ES-I3 (cell line): ENCODE measurements at regions not wholly inside any gene's neighbourhood (a gene's known extent, or its start where the extent isn't known, plus 50 kb on each side); places are given as distances from the start of the nearest gene placed in this dataset.

Experiments
- H3K36me3 ChIP-seq: 2 replicates; pipeline ENCODE4 v1.6.1; 2013; ENCODE audit warnings: mild to moderate bottlenecking, low read length, control low read depth, moderate library complexity; ENCODE audit not compliant: insufficient read depth
- H3K4me1 ChIP-seq: 2 replicates; pipeline ENCODE4 v1.6.1; 2013; ENCODE audit warnings: mild to moderate bottlenecking, control low read depth, low read length; ENCODE audit not compliant: insufficient read depth
- H3K9ac ChIP-seq: 2 replicates; pipeline ENCODE4 v1.6.1; 2013; ENCODE audit warnings: low read depth, mild to moderate bottlenecking, low read length, moderate library complexity
- H3K9me3 ChIP-seq: 2 replicates; pipeline ENCODE4 v1.6.1; 2013; ENCODE audit warnings: mild to moderate bottlenecking, low read length, moderate library complexity; ENCODE audit not compliant: control insufficient read depth, insufficient read depth

DNA sequence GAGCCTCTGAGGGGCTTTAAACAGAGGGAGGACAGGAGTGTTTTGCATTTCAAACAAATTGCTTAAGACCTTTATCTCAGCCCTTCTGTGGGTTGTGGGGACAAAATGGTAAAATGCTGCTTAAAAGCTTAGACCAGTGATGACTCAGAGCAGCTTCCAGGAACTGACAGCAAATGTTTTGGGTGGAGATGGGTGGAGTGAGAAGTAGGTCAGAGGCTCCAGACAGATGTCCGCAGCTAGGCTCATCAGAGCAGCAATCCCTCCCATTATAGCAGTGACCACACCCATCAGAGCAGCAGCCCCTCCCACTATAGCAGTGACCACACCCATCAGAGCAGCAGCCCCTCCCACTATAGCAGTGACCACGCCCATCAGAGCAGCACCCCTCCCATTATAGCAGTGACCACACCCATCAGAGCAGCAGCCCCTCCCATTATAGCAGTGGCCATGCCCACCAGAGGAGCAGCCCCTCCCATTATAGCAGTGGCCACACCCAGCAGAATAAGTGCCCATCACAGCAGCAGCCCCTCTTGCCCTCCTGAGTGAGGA, 532.2 kb downstream of the MATN1 start:
- Histone ChIP-seq H3K9ac (no peak overlapping the region), H3K36me3 (no peaks in the 10 kb centered on the region), H3K4me1 (no peaks in the 10 kb centered on the region), H3K9me3 (no peaks in the 10 kb centered on the region)

DNA sequence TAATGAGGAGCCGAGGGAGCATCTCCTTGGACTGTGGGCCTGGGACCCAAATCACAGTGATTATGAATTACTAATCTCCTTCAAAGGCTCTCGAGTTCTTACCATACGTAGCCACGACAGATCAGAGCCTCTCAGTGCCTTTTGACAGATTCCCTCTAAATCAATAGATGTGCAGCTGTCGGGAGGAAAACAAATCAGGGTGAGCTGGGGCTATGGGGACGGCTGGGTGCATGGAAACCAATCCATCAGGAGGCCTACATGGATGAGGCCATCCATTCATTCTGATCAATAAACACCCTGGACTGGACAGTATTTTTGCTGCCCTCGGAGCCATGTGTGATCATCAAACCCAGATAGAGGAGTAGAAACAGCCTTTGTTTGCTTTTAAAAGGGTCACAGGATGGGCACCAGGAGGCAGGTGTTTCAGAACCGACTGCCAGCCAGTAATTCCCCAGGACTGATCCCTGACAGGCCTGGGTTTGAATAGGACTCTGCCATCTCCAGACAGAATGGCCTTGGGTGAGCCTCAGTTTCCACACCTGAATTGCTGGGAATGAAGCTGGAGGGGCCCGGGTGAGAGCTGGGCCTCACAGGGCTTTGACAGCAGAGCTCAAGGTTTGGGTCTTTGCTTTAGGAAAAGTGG, 532.8 kb downstream of the MATN1 start:
- Histone ChIP-seq H3K9me3 (no peaks in the 10 kb centered on the region), H3K4me1 (no peaks in the 10 kb centered on the region), H3K9ac (no peak overlapping the region), H3K36me3 (no peaks in the 10 kb centered on the region)

DNA sequence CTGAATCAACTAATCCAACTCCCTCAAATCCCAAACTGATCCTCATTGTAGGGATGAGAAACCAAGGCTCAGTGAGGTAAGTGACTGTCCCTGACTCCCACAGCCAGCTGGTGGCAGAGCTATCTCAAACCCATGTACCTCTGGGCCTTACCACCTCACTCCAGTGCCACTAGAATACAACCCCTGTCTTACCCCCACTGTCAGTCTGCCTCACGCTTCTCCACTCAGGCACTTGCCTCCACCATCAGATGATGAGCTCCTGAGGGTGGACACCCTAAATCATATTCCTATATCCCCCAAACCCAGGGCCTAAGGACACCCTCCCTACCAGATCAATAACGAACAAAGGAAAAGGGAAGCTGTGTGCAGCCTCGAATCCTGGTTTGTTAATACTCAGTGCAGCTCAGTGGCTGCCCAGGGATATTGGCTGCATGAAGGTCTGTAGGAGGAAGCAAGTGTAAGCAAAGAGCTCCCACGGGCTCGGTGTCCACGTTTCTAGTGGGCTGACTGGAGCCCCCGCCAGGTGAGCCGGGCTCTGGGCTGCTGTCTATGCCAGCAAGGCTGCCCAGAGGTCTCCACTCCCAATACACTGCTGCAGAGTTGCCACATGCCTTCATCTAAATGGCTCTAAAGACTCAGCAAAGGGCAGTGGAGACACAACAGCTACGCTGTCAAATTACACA, 533.4 kb downstream of the MATN1 start:
- H3K36me3 ChIP-seq = no peaks in the 10 kb centered on the region
- H3K9ac ChIP-seq = no peak overlapping the region
- H3K9me3 ChIP-seq = no peaks in the 10 kb centered on the region
- H3K4me1 ChIP-seq = no peaks in the 10 kb centered on the region

DNA sequence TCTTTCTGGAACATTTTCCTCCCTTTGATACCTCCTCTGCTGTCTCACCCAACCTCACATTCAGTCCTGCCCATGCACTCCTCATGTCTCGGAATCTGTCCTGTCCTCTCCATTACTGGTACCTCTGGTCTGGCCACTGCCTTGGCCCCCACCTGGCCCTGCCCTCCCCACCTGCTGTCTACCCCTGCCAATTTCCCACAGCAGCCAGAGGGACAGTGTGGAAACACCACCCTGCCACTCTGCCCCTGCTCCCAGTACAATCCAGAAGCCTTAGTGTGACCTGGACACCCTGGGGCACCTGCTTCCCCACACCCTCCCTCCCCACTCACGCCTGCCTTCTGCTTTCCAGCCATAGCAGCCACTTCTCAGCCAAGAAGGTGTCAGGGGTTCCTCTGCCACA, 534.4 kb downstream of the MATN1 start:
- Histone ChIP-seq H3K9me3 (no peaks in the 10 kb centered on the region), H3K4me1 (no peaks in the 10 kb centered on the region), H3K36me3 (no peaks in the 10 kb centered on the region), H3K9ac (no peak overlapping the region)

- H3K9ac ChIP-seq = no peak overlapping the region
- no peaks in the 10 kb centered on the region for H3K4me1 ChIP-seq
- no peaks in the 10 kb centered on the region for H3K36me3 ChIP-seq
- H3K9me3 ChIP-seq = no peaks in the 10 kb centered on the region
Observed at GRCh38 chr1:30188329-30188728, 535.1 kb downstream of the MATN1 start.

DNA sequence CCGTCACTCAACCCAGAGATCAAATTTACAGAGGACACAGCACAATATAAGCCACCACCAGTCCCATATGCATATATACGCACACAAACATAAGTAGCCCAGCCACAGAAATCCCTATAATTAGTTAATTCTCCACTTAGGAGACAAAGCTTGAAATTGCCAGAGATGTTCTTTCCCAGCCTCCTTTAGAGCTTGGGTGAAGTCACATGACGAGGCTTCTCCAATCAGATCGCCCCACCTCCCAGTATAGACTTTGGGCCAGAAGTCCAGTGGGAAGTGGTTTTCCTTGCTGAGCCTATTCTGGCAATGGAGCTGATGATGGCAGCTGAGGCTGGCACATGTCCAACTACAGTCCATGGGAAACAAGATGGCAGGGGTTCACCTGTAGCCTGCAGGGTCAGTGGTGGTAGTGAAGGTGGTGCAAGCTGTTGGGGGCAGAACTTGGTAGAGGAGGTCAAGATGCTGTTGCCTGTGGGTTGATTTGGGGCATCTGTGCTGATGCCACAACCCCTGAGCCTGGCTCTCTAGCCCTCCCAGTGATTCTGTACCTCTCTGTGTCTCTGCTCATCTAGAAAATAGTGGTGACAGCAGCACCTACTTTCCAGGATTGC, 535.9 kb downstream of the MATN1 start:
- Histone ChIP-seq H3K9me3 (no peaks in the 10 kb centered on the region), H3K9ac (no peak overlapping the region), H3K4me1 (no peaks in the 10 kb centered on the region), H3K36me3 (no peaks in the 10 kb centered on the region)

DNA sequence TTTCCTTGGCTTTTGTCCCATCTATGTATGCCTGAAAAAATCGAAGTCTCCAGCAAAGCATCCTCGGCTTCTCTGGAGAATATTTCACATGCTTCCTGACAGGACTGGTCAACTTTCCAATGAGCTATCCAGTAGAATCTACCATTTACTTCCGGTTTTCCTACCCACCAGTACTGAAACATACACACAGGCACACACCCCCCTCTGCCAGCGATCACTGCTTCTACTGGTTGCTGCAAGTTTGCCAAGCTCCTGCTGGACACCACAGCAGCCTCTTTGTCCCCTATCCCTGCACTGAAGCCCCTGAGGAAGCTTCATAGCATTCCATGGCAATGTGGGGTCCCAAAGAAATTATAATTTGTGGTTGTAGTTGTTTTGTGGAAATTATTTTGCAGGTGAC, 536.8 kb downstream of the MATN1 start:
- H3K9me3 ChIP-seq = no peaks in the 10 kb centered on the region
- H3K4me1 ChIP-seq = no peaks in the 10 kb centered on the region
- no peak overlapping the region for H3K9ac ChIP-seq
- H3K36me3 ChIP-seq = no peaks in the 10 kb centered on the region

DNA sequence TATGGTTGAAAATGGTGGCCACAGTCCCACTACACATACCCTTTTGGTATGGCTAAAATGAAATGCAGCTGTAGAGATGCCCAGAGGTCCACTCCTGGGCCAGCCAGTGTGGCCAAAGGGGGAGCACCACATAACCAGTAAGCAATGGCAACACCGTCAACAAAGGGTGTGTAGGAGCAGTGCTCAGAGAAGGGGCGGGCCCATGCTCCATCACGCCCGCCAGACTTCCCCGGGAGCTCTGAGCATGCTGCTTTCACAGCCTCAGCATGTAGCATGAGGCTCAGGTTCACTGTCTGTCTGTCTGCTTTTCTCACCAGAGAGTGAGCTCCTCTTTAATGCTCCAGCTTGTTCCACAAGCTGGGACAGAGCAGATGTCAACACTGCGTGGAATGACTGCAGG, 537.6 kb downstream of the MATN1 start:
- no peaks in the 10 kb centered on the region for H3K36me3 ChIP-seq
- no peaks in the 10 kb centered on the region for H3K4me1 ChIP-seq
- no peak overlapping the region for H3K9ac ChIP-seq
- no peaks in the 10 kb centered on the region for H3K9me3 ChIP-seq

DNA sequence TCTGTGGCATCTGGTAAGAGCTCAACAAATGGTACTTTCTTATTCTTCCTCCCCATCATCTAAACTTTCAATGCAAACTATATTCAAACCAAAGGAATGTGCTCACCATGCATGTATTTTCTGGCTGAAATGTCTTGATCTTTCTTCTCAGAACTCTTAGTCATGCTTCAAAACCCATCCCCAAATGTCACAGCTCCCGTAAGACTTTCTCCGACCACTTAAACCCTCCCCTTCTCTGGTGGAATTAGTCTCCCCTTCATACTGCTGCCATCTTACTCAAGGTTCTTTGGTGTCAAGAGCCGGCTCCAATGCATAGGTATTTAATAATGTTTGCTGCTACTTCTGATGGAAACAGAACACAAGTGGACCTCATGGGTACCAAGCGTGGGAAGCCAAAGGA, 538.1 kb downstream of the MATN1 start:
- H3K9me3 ChIP-seq = no peaks in the 10 kb centered on the region
- H3K4me1 ChIP-seq = no peaks in the 10 kb centered on the region
- H3K36me3 ChIP-seq = no peaks in the 10 kb centered on the region
- no peak overlapping the region for H3K9ac ChIP-seq

DNA sequence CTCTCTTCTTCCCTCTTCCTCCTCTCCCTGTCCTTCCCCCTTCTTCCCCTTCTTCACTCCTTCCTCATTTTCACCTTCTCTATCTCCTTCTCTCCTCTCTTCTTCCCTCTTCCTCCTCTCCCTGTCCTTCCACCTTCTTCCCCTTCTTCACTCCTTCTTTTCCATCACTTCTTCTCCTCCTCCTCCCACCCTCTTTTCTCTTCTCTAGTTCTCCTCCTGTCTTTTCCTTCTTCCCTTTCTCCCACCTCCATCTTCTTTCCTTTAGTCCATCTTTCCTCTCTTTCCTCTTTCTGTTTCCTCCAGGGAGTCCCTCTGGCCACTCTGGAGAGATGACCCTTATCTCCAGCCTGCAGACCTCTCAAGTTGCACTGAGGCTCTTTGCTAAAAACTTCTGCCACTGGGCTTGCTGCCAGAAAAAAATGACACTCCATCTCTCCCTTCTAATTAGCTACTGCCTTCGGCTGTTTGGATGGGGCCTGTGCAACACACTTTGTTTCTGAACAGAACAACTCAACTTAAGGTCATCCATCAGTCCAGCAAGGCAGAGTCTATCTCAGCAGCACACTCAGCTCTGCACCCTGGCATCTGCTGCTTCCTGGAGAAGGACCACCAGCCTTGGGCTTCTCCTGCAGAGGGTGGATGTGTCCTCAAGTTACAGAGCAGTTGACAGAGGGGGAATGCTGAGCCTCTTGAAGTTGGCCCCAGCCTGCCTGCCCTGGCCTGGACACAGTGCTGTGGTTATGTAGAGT, 538.8 kb downstream of the MATN1 start:
- H3K9me3 ChIP-seq = no peaks in the 10 kb centered on the region
- H3K4me1 ChIP-seq = no peaks in the 10 kb centered on the region
- H3K9ac ChIP-seq = no peak overlapping the region
- no peaks in the 10 kb centered on the region for H3K36me3 ChIP-seq

- no peak overlapping the region for H3K9ac ChIP-seq
- H3K36me3 ChIP-seq = no peaks in the 10 kb centered on the region
- no peaks in the 10 kb centered on the region for H3K9me3 ChIP-seq
- H3K4me1 ChIP-seq = no peaks in the 10 kb centered on the region
Observed at GRCh38 chr1:30183895-30184294, 539.5 kb downstream of the MATN1 start.

- no peaks in the 10 kb centered on the region for H3K4me1 ChIP-seq
- no peaks in the 10 kb centered on the region for H3K36me3 ChIP-seq
- H3K9me3 ChIP-seq = no peaks in the 10 kb centered on the region
- no peak overlapping the region for H3K9ac ChIP-seq
Observed at GRCh38 chr1:30183006-30183405, 540.4 kb downstream of the MATN1 start.

GRCh38 chr1:30179942-30180543, 543.3 kb downstream of the MATN1 start:
- Histone ChIP-seq H3K9ac (no peak overlapping the region), H3K9me3 (no peaks in the 10 kb centered on the region; the same call in 1 of the 2 replicates), H3K36me3 (no peaks in the 10 kb centered on the region), H3K4me1 (no peaks in the 10 kb centered on the region)

DNA sequence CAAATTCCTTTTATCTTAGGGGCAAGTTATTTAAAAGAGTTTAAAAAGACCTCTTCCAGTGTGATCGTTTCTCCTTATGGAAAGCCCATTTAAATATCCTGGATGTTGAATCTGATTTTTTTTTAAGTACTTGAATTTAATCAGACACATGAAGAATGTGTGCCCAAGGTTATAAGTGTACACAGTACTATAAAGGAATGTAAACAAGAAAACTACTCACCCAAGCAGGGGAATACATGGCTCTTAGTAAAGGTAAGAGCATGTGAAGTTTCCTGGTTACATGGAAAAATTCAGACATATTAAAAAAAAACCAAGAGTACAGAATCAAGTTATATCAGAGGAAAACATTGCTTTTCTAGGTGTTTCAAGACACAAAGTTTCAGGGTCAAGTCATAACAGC, 546.9 kb downstream of the MATN1 start:
- H3K9ac ChIP-seq = no peak overlapping the region
- H3K36me3 ChIP-seq = no peaks in the 10 kb centered on the region
- H3K9me3 ChIP-seq = no peaks in the 10 kb centered on the region; the same call in 1 of the 2 replicates
- peaks cover 4% of the 10 kb centered on the region; the same call in 1 of the 2 replicates for H3K4me1 ChIP-seq
